Osteocyte (in vitro differentiated cells): ENCODE measurements at regions not wholly inside any gene's neighbourhood (a gene's known extent, or its start where the extent isn't known, plus 50 kb on each side); places are given as distances from the start of the nearest gene placed in this dataset.

Experiments
- DNase-seq: peaks from one replicate; pipeline ENCODE4 v3.0.0; 2021; ENCODE audit warnings: mixed read lengths; ENCODE audit not compliant: unreplicated experiment; ENCODE audit errors: extremely low spot score
- H3K27ac Mint-ChIP-seq: one replicate; pipeline ENCODE4 v1.8.0; 2021; ENCODE audit warnings: mild to moderate bottlenecking, mixed read lengths; ENCODE audit not compliant: unreplicated experiment
- H3K27me3 Mint-ChIP-seq: one replicate; pipeline ENCODE4 v1.8.0; 2021; ENCODE audit warnings: mixed read lengths; ENCODE audit not compliant: unreplicated experiment
- H3K36me3 Mint-ChIP-seq: one replicate; pipeline ENCODE4 v1.8.0; 2021; ENCODE audit warnings: mixed read lengths; ENCODE audit not compliant: unreplicated experiment
- H3K4me1 Mint-ChIP-seq: one replicate; pipeline ENCODE4 v1.8.0; 2021; ENCODE audit warnings: mixed read lengths; ENCODE audit not compliant: unreplicated experiment
- H3K4me3 Mint-ChIP-seq: one replicate; pipeline ENCODE4 v1.8.0; 2021; ENCODE audit warnings: mild to moderate bottlenecking, moderate library complexity, mixed read lengths; ENCODE audit not compliant: unreplicated experiment
- H3K9me3 Mint-ChIP-seq: one replicate; pipeline ENCODE4 v1.8.0; 2021; ENCODE audit warnings: mixed read lengths; ENCODE audit not compliant: unreplicated experiment
- TF ChIP-seq, protein P1 (sequence below): fragments of 200-600 bp; sonication (generic); IDR thresholded peaks from 2 replicates; pipeline ENCODE4 v1.5.0; 2021; ENCODE audit warnings: antibody characterized with exemption, mild to moderate bottlenecking, moderate library complexity

DNA sequence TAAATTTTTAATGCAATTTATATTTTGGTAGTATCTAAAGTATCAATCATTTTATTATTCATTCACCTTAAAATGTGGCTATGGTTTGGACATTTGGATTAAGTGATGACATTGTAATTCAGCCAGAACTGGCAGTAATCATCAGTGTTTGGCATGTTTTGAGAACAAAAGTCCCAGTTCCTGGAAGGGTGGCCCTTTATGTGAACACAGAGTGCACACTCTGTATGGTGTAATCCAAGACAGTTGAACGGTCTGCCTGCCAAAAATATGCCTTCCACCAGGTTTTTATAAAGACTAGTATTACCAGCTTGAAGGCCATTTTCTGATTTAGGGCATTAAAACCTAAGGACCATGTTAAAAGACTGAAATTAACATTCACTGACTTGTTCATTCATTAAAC lies 448.7 kb downstream of the LTN1 start:
- Mint-ChIP-seq H3K4me1 (peaks cover 27% of the 10 kb centered on the region), H3K27ac (no peak overlapping the region), H3K9me3 (no peaks in the 10 kb centered on the region), H3K4me3 (no peak overlapping the region), H3K36me3 (no peaks in the 10 kb centered on the region), H3K27me3 (no peaks in the 10 kb centered on the region)
- DNase-seq: no peak
- TF ChIP-seq, protein P1, sequence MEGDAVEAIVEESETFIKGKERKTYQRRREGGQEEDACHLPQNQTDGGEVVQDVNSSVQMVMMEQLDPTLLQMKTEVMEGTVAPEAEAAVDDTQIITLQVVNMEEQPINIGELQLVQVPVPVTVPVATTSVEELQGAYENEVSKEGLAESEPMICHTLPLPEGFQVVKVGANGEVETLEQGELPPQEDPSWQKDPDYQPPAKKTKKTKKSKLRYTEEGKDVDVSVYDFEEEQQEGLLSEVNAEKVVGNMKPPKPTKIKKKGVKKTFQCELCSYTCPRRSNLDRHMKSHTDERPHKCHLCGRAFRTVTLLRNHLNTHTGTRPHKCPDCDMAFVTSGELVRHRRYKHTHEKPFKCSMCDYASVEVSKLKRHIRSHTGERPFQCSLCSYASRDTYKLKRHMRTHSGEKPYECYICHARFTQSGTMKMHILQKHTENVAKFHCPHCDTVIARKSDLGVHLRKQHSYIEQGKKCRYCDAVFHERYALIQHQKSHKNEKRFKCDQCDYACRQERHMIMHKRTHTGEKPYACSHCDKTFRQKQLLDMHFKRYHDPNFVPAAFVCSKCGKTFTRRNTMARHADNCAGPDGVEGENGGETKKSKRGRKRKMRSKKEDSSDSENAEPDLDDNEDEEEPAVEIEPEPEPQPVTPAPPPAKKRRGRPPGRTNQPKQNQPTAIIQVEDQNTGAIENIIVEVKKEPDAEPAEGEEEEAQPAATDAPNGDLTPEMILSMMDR: no peak

DNA sequence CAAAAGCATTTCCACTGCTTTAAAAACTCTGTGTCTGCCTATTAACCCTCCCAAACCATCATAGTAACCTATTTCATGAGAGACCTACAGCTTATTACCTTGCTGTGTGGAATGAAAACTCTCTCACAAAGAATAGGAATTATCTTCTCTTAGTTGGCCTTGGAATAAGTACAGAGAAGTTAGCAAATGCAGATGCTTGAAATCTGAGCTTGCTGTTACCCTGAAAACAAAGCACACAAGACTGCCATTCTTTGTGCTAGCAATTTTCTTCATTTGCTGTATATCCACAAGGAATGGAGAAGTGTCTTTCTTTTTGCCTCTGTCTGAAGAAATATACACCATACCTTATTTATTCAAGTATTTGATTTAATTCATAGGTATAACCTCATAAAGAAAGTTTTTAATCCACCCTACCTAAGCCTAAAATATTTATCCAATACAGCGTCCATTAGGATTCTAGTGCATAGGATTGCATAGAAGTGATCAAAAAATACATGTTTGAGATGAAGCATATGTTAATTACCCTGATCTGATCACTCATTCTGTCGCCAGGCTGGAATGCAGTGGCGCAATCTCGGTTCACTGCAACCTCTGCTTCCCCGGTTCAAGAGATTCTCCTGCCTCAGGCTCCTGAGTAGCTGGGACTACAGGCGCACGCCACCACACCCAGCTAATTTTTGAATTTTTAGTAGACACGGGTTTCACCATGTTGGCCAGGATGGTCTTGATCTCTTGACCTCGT lies 451.1 kb downstream of the LTN1 start:
- H3K36me3 Mint-ChIP-seq: no peaks in the 10 kb centered on the region
- H3K4me3 Mint-ChIP-seq: no peak overlapping the region
- TF ChIP-seq, protein P1: no peak
- no peaks in the 10 kb centered on the region for H3K9me3 Mint-ChIP-seq
- no peak for DNase-seq
- H3K4me1 Mint-ChIP-seq: peaks cover 29% of the 10 kb centered on the region
- H3K27ac Mint-ChIP-seq: no peak overlapping the region
- H3K27me3 Mint-ChIP-seq: no peaks in the 10 kb centered on the region

DNA sequence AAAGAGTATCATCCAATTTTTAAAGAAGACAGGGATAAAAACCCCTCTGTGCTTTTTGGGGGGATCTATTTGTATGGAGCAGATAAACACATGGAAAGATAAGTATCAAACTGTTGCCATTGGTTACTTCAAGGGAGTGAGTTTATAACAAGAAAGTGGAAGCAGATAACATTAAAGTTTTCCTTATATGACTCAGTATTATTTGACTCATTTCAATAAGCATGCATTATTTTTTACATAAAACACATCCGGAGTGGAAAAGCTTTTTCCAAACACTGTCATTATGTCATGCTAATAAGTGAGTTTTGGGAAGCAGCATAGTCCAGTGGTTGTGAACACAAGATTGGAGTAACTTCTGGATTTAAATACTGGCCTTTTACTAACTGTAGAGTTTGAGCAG lies 452.2 kb downstream of the LTN1 start:
- Mint-ChIP-seq H3K4me3 (no peak overlapping the region), H3K27ac (no peak overlapping the region), H3K9me3 (no peaks in the 10 kb centered on the region), H3K36me3 (no peaks in the 10 kb centered on the region), H3K27me3 (no peaks in the 10 kb centered on the region), H3K4me1 (peaks cover 34% of the 10 kb centered on the region)
- TF ChIP-seq, protein P1: no peak
- no peak for DNase-seq

DNA sequence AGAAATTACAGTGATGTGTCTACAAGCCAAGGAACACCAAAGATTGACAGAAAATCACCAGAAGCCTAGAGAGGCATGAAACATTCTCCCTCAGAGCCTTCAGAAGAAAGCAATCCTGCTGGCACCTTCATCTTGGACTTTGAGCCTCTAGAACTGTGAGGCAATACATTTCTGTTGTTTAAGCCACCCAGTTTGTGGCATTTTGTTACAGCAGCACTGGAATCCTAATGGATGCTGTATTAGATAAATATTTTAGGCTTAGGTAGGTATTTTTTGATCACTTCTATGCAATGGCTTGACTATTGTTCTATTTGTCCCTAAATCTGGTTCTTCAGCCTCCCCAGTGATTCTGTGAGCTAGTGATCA lies 453.1 kb downstream of the LTN1 start:
- Mint-ChIP-seq H3K9me3 (no peaks in the 10 kb centered on the region), H3K4me1 (peaks cover 41% of the 10 kb centered on the region), H3K27me3 (no peaks in the 10 kb centered on the region), H3K4me3 (no peak overlapping the region), H3K36me3 (no peaks in the 10 kb centered on the region), H3K27ac (no peak overlapping the region)
- TF ChIP-seq, protein P1: no peak
- no peak for DNase-seq

DNA sequence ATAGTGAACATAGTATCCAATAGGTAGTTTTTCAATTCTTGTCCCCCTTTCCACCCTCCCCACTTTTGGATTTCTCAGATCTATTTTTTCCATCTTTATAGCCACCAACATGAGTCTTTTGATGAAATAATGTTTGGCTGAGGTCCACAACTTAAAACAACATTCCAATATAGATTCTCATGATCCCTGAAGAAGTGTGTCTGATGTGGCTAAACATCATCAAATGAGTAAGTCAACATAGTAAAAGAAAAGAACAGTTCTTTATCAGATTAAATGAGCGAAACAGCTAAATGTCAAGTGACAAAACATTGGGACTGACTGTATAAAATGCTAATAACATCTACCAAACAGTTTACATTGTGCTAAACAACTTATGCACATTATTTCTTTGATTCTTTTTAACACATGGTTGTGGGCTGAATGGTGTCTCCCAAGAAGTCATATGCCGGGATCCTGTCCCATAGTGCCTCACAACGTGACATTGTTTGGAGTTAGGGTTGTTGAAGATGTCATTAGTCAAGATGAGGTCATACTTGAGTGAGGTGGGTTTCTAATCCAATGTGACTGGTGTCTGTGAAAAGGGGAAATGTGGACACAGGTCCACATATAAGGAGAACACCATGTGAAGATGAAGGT lies 453.6 kb downstream of the LTN1 start:
- no peak for DNase-seq
- Mint-ChIP-seq H3K9me3 (no peaks in the 10 kb centered on the region), H3K27ac (peak overlapping the region; percentile 63), H3K27me3 (no peaks in the 10 kb centered on the region), H3K4me1 (peaks cover 41% of the 10 kb centered on the region), H3K4me3 (no peak overlapping the region), H3K36me3 (no peaks in the 10 kb centered on the region)
- TF ChIP-seq, protein P1: no peak
